HG02973 (cell line): ENCODE measurements at regions not wholly inside any gene's neighbourhood (a gene's known extent, or its start where the extent isn't known, plus 50 kb on each side); places are given as distances from the start of the nearest gene placed in this dataset.
A peak's percentile ranks its signal among the peaks of the same experiment; 100 is the strongest.
"Not testable (repeated sequence)": the region's sequence is repeated elsewhere in the genome, so short reads cannot be mapped to it uniquely, and the experiment has no call there.

Experiments
- ATAC-seq: cut with Tn5 transposase; IDR thresholded peaks from one replicate; pipeline ENCODE4 v1.9.1; 2021; ENCODE audit warnings: moderate library complexity; ENCODE audit not compliant: unreplicated experiment

- ATAC-seq, result no peak
These were observed 78.9 kb upstream of the ZNF280D start for GRCh38 chr15:56812221-56812620.

- ATAC-seq, result no peak
These were observed 78.3 kb upstream of the ZNF280D start for GRCh38 chr15:56811586-56811985.

GRCh38 chr15:56808160-56808559 lies 74.9 kb upstream of the ZNF280D start:
- ATAC-seq, result no peak

GRCh38 chr15:56806148-56806536 lies 72.8 kb upstream of the ZNF280D start:
- no peak for ATAC-seq

- no peak for ATAC-seq
These were observed 72.3 kb upstream of the ZNF280D start for GRCh38 chr15:56805466-56806147.

- no peak for ATAC-seq
These were observed 71.6 kb upstream of the ZNF280D start for GRCh38 chr15:56804938-56805337.

GRCh38 chr15:56804279-56804678 lies 71.0 kb upstream of the ZNF280D start:
- ATAC-seq, result no peak

- ATAC-seq, result no peak
These were observed 68.9 kb upstream of the ZNF280D start for GRCh38 chr15:56802161-56802560.

GRCh38 chr15:56798639-56799038 lies 65.3 kb upstream of the ZNF280D start:
- peak; percentile 86 for ATAC-seq

- ATAC-seq, result no peak
These were observed 64.5 kb upstream of the ZNF280D start for GRCh38 chr15:56797720-56798275.

GRCh38 chr15:56795502-56795901 lies 62.2 kb upstream of the ZNF280D start:
- no peak for ATAC-seq

- no peak for ATAC-seq
These were observed 61.4 kb upstream of the ZNF280D start for GRCh38 chr15:56794553-56795329.

GRCh38 chr15:56794165-56794552 lies 60.9 kb upstream of the ZNF280D start:
- no peak for ATAC-seq

- ATAC-seq, result no peak
These were observed 58.9 kb upstream of the ZNF280D start for GRCh38 chr15:56792211-56792610.

- ATAC-seq, result not testable (repeated sequence)
These were observed 58.2 kb upstream of the ZNF280D start for GRCh38 chr15:56791521-56791920.

GRCh38 chr15:56788359-56788758 lies 55.0 kb upstream of the ZNF280D start:
- ATAC-seq, result no peak

GRCh38 chr15:56786966-56787365 lies 53.7 kb upstream of the ZNF280D start:
- no peak for ATAC-seq

- no peak for ATAC-seq
These were observed 50.8 kb upstream of the ZNF280D start for GRCh38 chr15:56783857-56784661.

GRCh38 chr15:56783156-56783856 lies 50.0 kb upstream of the ZNF280D start:
- no peak for ATAC-seq
